GM19025 (cell line): ENCODE measurements at regions not wholly inside any gene's neighbourhood (a gene's known extent, or its start where the extent isn't known, plus 50 kb on each side); places are given as distances from the start of the nearest gene placed in this dataset.
"Not testable (repeated sequence)": the region's sequence is repeated elsewhere in the genome, so short reads cannot be mapped to it uniquely, and the experiment has no call there.

Source experiments
- ATAC-seq: cut with Tn5 transposase; IDR thresholded peaks from one replicate; pipeline ENCODE4 v1.9.1; 2021; ENCODE audit warnings: mild to moderate bottlenecking, low read depth, moderate library complexity; ENCODE audit not compliant: unreplicated experiment

- no peak for ATAC-seq
These were observed 110.0 kb downstream of the DYRK2 start for GRCh38 chr12:67758521-67758920.

- ATAC-seq, result no peak
These were observed 111.3 kb downstream of the DYRK2 start for GRCh38 chr12:67759829-67760228.

GRCh38 chr12:67760586-67761275 is 112.2 kb downstream of the DYRK2 start:
- no peak for ATAC-seq

GRCh38 chr12:67761566-67761965 is 113.0 kb downstream of the DYRK2 start:
- no peak for ATAC-seq

GRCh38 chr12:67764055-67764454 is 115.5 kb downstream of the DYRK2 start:
- ATAC-seq, result no peak

GRCh38 chr12:67764946-67765619 is 116.5 kb downstream of the DYRK2 start:
- no peak for ATAC-seq

- ATAC-seq, result no peak
These were observed 117.5 kb downstream of the DYRK2 start for GRCh38 chr12:67765776-67766766.

- no peak for ATAC-seq
These were observed 124.0 kb downstream of the DYRK2 start for GRCh38 chr12:67772267-67773169.

- ATAC-seq, result no peak
These were observed 125.4 kb downstream of the DYRK2 start for GRCh38 chr12:67773896-67774295.

GRCh38 chr12:67774983-67775587 is 126.5 kb downstream of the DYRK2 start:
- no peak for ATAC-seq

GRCh38 chr12:67780580-67781084 is 132.1 kb downstream of the DYRK2 start:
- no peak for ATAC-seq

- ATAC-seq, result no peak
These were observed 134.0 kb downstream of the DYRK2 start for GRCh38 chr12:67782573-67782972.

GRCh38 chr12:67783393-67783792 is 134.8 kb downstream of the DYRK2 start:
- no peak for ATAC-seq

GRCh38 chr12:67784831-67785230 is 136.3 kb downstream of the DYRK2 start:
- no peak for ATAC-seq

GRCh38 chr12:67786086-67786485 is 137.5 kb downstream of the DYRK2 start:
- ATAC-seq, result no peak

- ATAC-seq, result no peak
These were observed 139.6 kb downstream of the DYRK2 start for GRCh38 chr12:67788118-67788517.

- no peak for ATAC-seq
These were observed 140.7 kb downstream of the DYRK2 start for GRCh38 chr12:67789266-67789665.

- ATAC-seq, result no peak
These were observed 142.1 kb downstream of the DYRK2 start for GRCh38 chr12:67790660-67791059.

GRCh38 chr12:67791362-67791761 is 142.8 kb downstream of the DYRK2 start:
- ATAC-seq, result not testable (repeated sequence)
